ENCODE measurements at regions not wholly inside any gene's neighbourhood (a gene's known extent, or its start where the extent isn't known, plus 50 kb on each side); places are given as distances from the start of the nearest gene placed in this dataset.

DNA sequence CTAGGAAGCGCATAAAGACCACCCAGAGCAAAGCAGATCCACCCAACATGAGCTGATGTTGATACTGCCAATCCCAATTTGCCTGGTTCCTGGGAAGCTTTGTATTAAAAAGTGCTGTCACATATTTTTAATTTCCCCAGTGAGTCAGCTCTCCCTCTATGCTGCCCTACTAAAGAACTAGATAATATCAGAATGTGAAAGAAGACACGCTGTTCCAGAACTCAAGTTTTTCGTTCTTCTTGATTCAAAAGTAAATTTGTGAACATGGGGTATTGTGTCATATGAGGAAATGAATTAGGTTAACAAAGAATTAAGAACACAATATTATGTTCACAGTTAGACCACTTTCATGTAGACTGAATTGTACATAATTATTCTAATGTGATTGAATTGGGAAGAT is 734.2 kb upstream of the ALCAM start:
- TF ChIP-seq POLR2A (IDR thresholded peaks at IDR 0.05; ENCODE audit: low read length), result no peak
- no peak for TF ChIP-seq GATA1 (IDR thresholded peaks at IDR 0.05; ENCODE audit: low read depth, low read length)
